Fibroblast of lung (primary cell): ENCODE measurements at regions not wholly inside any gene's neighbourhood (a gene's known extent, or its start where the extent isn't known, plus 50 kb on each side); places are given as distances from the start of the nearest gene placed in this dataset.

Experiments
- CTCF ChIP-seq, 2 donors: IDR thresholded peaks in 1 of 2; conservative IDR thresholded peaks in 1 of 2; 1 replicate in 1 of 2; 2 replicates in 1 of 2; pipeline ENCODE4 v1.5.1; 2011 to 2012; ENCODE audit warnings: low read length in 2 of 2, control low read depth in 1 of 2, inconsistent platforms in 1 of 2, low read depth in 1 of 2, mild to moderate bottlenecking in 1 of 2
- EZH2 ChIP-seq: IDR thresholded peaks from 2 replicates; pipeline ENCODE4 v1.5.1; 2012; ENCODE audit warnings: low read length, control low read depth, mild to moderate bottlenecking; ENCODE audit errors: missing control alignments

GRCh38 chr3:31065765-31066164 lies 171.3 kb upstream of the GADL1 start:
- no peak for TF ChIP-seq CTCF (conservative IDR thresholded peaks at IDR 0.05 in 1 of 2, IDR thresholded peaks at IDR 0.05 in 1 of 2; ENCODE audit: low read depth in 1 of 2, low read length in 2 of 2)
- TF ChIP-seq EZH2, result no peak
